Activated CD4-positive, alpha-beta T cell treated with anti-CD3 and anti-CD28 coated beads, Interleukin-2, amount 50 U/mL, for 1 hour (primary cell): ENCODE measurements at regions not wholly inside any gene's neighbourhood (a gene's known extent, or its start where the extent isn't known, plus 50 kb on each side); places are given as distances from the start of the nearest gene placed in this dataset.
"Not testable (repeated sequence)": the region's sequence is repeated elsewhere in the genome, so short reads cannot be mapped to it uniquely, and the experiment has no call there.

Experiments
- DNase-seq: peaks from one replicate; pipeline ENCODE4 v3.0.0-alpha.2; 2020

DNA sequence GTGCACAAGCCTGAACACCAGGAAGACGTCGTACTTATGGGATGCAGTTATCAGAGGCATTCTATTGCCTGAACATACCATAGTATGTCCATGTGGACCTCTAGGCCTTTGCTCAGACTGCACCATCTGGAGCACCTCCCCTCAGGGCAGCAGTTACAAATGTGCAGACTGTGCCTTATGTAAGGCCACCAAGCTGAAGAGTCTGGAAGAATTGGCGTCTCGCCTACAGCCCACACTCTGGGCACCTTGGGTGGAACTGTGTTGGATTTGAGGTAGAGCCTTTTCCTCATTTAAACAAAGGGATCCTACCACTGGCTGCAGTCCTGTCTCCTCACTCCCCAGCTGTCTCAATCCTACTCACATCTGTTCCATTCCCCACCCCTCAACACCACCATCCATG lies 204.3 kb upstream of the FRMD6 start:
- no peak for DNase-seq

- DNase-seq = no peak
These were observed 202.7 kb upstream of the FRMD6 start for GRCh38 chr14:51448831-51449670.

DNA sequence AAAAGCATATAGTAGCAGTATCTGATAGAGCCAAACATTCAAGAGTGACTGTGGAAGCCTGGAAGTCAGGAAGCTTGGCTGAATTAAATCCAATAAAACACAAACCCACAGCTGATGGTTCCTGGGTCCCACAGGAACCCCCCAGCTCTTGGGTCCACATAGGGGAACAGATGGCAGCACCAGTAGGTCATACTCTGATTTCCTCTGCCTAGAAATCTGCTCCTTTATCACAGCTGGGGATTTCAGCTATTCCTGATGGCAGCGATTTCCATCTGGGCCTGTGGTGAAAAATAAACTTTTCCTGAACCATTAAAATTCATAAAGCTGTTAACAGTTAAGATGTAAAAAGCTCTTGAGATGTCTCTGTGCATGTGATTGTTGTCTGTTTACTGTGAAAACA lies 202.0 kb upstream of the FRMD6 start:
- no peak for DNase-seq

DNA sequence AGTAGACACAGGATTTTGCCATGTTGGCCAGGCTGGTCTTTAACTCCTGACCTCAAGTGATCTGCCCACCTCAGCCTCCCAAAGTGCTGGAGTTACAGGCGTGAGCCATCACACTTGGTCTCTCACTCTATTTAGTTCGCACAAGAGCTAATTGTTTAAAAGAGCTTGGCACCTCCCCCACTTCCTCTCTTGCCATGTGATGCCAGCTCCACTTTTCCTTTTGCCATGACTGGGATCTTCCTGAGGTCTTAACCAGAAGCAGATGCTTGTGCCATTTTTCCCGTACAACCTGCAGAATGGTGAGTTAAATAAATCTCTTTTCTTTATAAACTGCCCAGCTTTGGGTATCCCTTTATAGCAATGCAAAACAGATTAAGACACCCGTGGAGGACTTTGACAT lies 200.1 kb upstream of the FRMD6 start:
- DNase-seq = no peak

DNA sequence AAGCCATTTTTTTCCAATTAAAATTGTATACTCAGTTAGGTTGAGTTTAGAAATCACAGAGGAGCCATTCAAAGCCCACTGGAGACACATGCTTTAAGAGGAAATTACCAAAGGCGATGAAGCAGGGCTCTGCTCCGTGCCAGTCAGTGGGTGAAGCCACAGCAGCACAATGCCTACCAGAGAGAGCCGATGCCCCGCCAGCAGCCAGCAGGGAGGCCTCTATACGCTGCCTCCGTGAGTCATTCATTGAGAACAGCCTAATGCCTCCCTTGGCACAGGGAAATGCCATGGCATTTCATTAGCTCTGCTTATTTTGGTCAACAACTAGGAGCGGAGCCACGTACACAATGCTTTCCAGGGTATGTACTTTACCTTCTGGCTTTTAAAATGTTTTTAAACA lies 197.8 kb upstream of the FRMD6 start:
- no peak for DNase-seq

DNA sequence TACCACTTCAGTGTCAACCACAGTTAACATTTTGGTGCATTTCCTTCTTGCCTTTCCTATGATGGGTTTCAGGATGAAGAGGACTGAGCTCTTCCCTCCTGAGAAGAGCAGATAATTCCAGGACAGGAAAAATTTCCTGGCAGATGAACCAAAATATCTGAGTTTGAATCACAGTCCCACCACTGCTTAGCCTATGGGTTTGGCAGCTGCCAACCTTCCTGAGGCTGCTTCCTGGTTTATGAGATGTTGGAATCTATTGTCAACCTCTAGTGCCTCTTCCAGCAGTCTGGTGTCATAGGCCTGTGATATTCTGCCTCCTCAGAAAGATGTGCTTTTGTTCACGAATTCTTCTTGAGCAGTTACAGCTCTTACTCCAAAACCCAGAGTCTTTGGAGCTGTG lies 197.4 kb upstream of the FRMD6 start:
- no peak for DNase-seq

- no peak for DNase-seq
These were observed 196.5 kb upstream of the FRMD6 start for GRCh38 chr14:51455041-51455835.

GRCh38 chr14:51457843-51458562 lies 193.7 kb upstream of the FRMD6 start:
- DNase-seq = no peak

- no peak for DNase-seq
These were observed 193.2 kb upstream of the FRMD6 start for GRCh38 chr14:51458563-51458955.

GRCh38 chr14:51460011-51460410 lies 191.7 kb upstream of the FRMD6 start:
- DNase-seq = no peak

DNA sequence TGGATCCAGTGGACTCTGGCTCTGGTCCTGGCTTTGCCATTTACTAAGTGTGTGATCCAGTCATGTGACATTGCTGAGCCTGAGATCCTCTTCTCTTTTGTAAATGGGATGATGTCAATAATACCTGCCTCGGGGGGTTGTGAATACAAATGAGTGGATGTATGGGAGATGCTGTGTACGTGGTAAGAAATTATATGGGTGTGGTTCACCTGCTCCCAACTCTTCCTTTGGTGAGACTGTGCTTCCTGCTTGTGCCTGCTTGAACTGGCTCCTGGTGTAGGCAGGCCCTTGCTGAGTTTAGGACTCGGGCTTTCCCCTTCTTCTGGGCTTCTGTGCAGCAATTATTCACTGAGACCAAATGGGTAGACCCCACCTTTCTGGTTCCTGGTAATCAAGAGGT lies 189.5 kb upstream of the FRMD6 start:
- no peak for DNase-seq

GRCh38 chr14:51462706-51463105 lies 189.0 kb upstream of the FRMD6 start:
- no peak for DNase-seq

DNA sequence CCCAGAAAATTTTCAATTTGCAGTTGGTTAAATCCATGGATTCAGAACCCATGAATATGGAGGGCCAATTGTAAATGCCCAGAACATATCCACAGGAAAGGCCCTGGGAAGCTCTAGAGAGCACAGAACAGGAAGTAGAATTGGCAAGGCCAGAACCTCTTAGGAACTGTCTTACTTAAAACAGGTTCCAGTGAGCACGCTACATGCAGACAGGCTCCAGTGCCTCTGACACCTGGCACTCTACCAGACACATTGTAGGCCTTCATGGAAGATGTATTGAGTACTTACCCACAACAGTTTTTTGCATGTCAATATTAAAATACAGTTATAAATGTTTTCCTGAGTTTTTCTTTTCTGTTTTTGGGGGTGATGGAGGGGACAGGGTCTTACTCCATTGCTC lies 188.2 kb upstream of the FRMD6 start:
- no peak for DNase-seq

- no peak for DNase-seq
These were observed 187.3 kb upstream of the FRMD6 start for GRCh38 chr14:51464411-51464810.

GRCh38 chr14:51465486-51465885 lies 186.2 kb upstream of the FRMD6 start:
- no peak for DNase-seq

DNA sequence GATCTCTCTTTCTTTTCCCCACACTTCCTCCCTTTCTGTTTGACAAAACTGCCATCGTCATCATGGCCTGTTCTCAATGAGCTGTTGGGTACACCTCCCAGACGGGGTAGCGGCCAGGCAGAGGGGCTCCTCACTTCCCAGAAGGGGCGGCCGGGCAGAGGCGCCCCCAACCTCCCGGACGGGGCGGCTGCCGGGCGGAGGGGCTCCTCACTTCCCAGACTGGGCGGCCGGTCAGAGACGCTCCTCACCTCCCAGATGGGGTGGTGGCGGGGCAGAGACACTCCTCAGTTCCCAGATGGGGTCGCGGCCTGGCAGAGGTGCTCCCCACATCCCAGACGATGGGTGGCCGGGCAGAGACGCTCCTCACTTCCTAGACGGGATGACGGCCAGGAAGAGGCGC lies 184.3 kb upstream of the FRMD6 start:
- DNase-seq = not testable (repeated sequence)

DNA sequence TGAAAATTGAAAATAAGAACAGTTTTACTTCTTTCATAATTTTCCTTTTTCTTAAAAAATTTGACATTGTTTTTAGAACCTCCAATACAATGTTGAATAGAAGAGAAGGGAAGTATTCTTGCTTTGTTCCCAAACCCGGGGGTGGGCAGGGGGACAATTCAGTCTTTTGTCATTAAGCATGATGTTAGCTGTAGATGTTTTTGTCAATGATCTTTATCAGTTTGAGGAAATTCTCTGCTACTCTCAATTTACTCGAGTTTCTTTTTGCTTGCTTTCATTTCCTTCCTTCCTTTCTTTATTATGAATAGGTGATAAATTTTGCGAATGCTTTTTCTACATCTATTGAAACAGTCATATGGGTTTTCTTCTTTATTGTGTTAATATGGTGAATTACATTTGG lies 183.2 kb upstream of the FRMD6 start:
- DNase-seq = no peak

DNA sequence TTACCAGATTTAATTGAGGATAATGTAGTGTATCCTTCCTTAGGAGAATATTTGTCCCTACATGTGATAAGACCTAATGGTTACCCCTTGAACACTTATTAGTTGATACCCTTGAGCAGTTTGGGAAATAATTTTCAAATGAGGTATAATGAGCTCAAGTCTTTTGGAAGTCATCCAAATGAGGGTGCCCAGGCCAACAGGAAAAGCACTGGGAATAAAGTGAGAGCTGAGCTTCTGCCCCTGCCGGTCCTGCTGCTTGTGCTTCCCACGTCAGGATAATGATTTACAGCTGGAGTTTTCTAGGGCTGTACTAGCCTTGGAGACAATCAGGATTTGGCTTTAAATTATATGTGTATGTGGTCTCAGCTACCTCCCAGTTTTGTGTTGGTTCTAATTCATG lies 178.8 kb upstream of the FRMD6 start:
- no peak for DNase-seq

- DNase-seq = no peak
These were observed 178.4 kb upstream of the FRMD6 start for GRCh38 chr14:51473351-51473750.

DNA sequence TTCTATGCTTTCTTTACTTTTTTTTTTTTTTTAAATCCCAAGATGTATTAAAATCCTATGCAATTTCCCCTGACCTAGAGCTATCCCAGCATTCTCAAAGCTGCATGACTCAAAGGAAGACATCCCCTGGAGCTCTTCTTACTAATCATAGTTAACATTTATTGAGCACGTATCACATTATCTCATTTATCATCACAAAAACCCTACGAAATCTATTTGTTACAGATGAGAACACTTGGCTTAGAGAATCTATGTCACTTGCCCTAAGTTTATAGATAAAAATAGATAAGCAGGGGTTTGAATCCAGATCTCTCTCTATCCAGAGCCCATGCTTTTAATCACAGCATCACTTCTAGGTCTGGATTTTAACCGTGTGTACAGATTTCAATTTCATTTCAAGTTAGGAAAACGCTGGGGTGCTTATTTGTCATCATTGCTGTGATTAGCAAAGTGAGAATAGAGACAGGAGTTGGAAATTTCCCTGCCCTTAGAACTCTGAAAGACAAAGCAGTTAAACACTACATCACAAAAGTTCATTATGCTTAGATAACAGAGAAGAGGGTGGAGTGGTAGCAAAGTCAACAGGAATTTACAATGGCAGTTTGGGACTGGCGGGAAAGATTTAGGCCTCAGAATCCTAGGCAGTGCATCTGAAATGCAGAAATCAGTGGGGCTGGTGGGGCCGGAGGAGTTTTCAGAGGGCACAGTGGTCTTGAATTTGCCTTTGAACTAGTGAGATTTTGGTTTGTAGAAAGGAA lies 177.7 kb upstream of the FRMD6 start:
- DNase-seq = no peak

DNA sequence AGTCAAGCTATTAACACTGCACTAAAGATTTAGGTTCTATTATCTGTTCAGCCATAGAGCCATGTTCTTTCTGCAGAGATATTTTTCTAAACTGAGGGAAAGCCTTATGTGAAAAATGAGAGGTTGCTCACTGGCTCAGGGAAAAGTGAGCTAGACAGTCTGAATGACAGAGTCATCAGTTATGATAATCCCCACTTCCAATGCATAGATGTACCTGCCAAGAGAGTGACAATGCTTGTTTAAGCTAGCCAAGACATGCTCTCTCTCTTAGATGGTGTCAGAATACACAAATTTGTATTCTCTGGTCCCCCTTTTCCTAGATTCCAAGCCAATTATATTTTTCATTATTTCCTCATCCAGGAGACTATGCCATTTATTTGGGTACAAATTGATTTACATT lies 176.9 kb upstream of the FRMD6 start:
- DNase-seq = no peak

GRCh38 chr14:51478175-51478621 lies 173.5 kb upstream of the FRMD6 start:
- no peak for DNase-seq
